ENCODE measurements at regions not wholly inside any gene's neighbourhood (a gene's known extent, or its start where the extent isn't known, plus 50 kb on each side); places are given as distances from the start of the nearest gene placed in this dataset.

DNA sequence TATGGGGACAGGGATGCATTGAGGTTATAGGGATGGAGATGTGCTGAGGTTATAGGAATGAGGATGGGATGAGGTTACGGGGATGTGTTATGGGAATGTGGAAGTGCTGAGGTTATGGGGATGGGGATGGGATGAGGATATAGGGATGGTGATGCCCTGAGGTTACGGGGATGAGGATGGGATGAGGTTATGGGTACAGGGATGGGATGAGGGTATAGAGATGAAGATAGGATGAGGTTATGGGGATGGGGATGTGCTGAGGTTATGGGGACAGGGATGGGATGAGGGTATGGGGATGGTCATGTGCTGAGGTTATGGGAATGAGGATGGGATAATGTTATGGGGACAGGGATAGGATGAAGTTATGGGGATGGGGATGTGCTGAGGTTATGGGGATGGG lies 542.8 kb downstream of the CDH26 start:
- no peaks in the 10 kb centered on the region for H3K36me3 ChIP-seq (replicated peaks in 1 of 2; ENCODE audit: control insufficient read depth in 1 of 2, insufficient read depth in 2 of 2, low read length in 1 of 2)
- H3K9me2 ChIP-seq = no peaks in the 10 kb centered on the region
- H3K9me3 ChIP-seq = no peaks in the 10 kb centered on the region
- H3K4me2 ChIP-seq = no peak overlapping the region
- ChIA-PET CTCF (no interaction called here), POLR2A (no interaction called here)
- H3K9ac ChIP-seq = no peak overlapping the region
- H3K4me3 ChIP-seq (ENCODE audit: low read depth in 2 of 2, low read length in 1 of 2) = no peak overlapping the region
- DNase-seq = no peak
- no peaks in the 10 kb centered on the region for H3K4me1 ChIP-seq (ENCODE audit: control insufficient read depth in 1 of 2, insufficient read depth in 2 of 2, low read depth in 1 of 2, low read length in 1 of 2)
- no peaks in the 10 kb centered on the region for H3K79me2 ChIP-seq (ENCODE audit: insufficient read depth)
- no peak overlapping the region for H2AFZ ChIP-seq (ENCODE audit: low read depth)
- TF ChIP-seq EP300 (IDR thresholded peaks at IDR 0.05; ENCODE audit: borderline replicate concordance in 1 of 2, low read depth in 1 of 2, low read length in 1 of 2) (no peak), FOSL2 (IDR thresholded peaks at IDR 0.05; ENCODE audit: borderline replicate concordance, low read depth) (no peak), JUND (IDR thresholded peaks at IDR 0.05) (no peak), YY1 (IDR thresholded peaks at IDR 0.05; ENCODE audit: low read depth) (no peak), TCF12 (IDR thresholded peaks at IDR 0.05) (no peak), RFX5 (IDR thresholded peaks at IDR 0.05; ENCODE audit: low read length) (no peak), SIN3A (IDR thresholded peaks at IDR 0.05; ENCODE audit: borderline replicate concordance, low read depth, low read length) (no peak), FOXJ3 (CRISPR knock-in tag; IDR thresholded peaks at IDR 0.05) (no peak), EZH2phosphoT487 (IDR thresholded peaks at IDR 0.05; ENCODE audit: borderline replicate concordance, low read depth) (no peak), CHD2 (IDR thresholded peaks at IDR 0.05; ENCODE audit: low read length, partially characterized antibody) (no peak)
- TF ChIP-seq, protein P1, sequence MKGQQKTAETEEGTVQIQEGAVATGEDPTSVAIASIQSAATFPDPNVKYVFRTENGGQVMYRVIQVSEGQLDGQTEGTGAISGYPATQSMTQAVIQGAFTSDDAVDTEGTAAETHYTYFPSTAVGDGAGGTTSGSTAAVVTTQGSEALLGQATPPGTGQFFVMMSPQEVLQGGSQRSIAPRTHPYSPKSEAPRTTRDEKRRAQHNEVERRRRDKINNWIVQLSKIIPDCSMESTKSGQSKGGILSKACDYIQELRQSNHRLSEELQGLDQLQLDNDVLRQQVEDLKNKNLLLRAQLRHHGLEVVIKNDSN (IDR thresholded peaks at IDR 0.05; ENCODE audit: borderline replicate concordance, low read depth) = no peak
- no peaks in the 10 kb centered on the region for H3F3A ChIP-seq (replicated peaks; ENCODE audit: insufficient read depth)
- 36% methylated on average over 2 of the region's 2 CpGs for WGBS (ENCODE audit: low lambda C conversion rate)
- no peaks in the 10 kb centered on the region for H3K27me3 ChIP-seq (ENCODE audit: insufficient read depth)
- H4K20me1 ChIP-seq (ENCODE audit: insufficient read depth) = no peaks in the 10 kb centered on the region
- no peak overlapping the region for H3K27ac ChIP-seq (ENCODE audit: low read depth in 2 of 2, low read length in 1 of 2)

DNA sequence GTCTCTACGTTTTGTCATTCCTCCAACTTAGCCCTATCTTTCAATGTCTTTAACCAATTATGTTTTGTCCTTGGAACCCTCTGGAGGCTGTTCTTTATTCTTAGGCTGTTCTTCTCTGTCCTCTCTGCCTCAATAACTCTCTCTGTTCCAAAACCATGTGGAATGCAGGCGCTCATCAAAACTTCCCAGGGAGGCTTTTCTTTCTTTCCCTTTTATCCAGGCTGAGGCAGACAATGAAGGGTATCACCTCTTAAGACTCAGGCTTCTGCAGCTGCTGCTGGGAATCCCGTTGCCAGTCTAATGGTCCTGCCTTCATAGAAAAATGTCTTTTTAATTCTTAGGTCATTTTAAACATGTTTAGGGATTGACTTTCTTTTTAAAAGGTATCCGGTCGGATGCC lies 544.7 kb downstream of the CDH26 start:
- no peaks in the 10 kb centered on the region for H3K4me1 ChIP-seq (ENCODE audit: control insufficient read depth in 1 of 2, insufficient read depth in 2 of 2, low read depth in 1 of 2, low read length in 1 of 2)
- CTCF ChIA-PET = interaction anchor here (0.7 kb wide), 1 partner anchor 8 kb away, joined by 3 read pairs; no protein-coding TSS in a partner anchor
- no peaks in the 10 kb centered on the region for H3K9me2 ChIP-seq
- no peaks in the 10 kb centered on the region for H3K79me2 ChIP-seq (ENCODE audit: insufficient read depth)
- DNase-seq = no peak
- TF ChIP-seq MXI1 (IDR thresholded peaks at IDR 0.05; ENCODE audit: low read depth, low read length) (no peak), EZH2phosphoT487 (IDR thresholded peaks at IDR 0.05; ENCODE audit: borderline replicate concordance, low read depth) (no peak), SMC3 (IDR thresholded peaks at IDR 0.05; ENCODE audit: low read depth, low read length) (no peak), SIN3A (IDR thresholded peaks at IDR 0.05; ENCODE audit: borderline replicate concordance, low read depth, low read length) (no peak), GATA2 (CRISPR knock-in tag; IDR thresholded peaks at IDR 0.05) (no peak), EP300 (IDR thresholded peaks at IDR 0.05; ENCODE audit: borderline replicate concordance in 1 of 2, low read depth in 1 of 2, low read length in 1 of 2) (no peak), ELF1 (IDR thresholded peaks at IDR 0.05) (no peak), FOSL2 (IDR thresholded peaks at IDR 0.05; ENCODE audit: borderline replicate concordance, low read depth) (no peak), YY1 (IDR thresholded peaks at IDR 0.05; ENCODE audit: low read depth) (no peak), CHD2 (IDR thresholded peaks at IDR 0.05; ENCODE audit: low read length, partially characterized antibody) (no peak), MEF2A (IDR thresholded peaks at IDR 0.05; ENCODE audit: borderline replicate concordance, low read depth) (no peak), RCOR1 (IDR thresholded peaks at IDR 0.05; ENCODE audit: low read length) (no peak), NFIC (IDR thresholded peaks at IDR 0.05; ENCODE audit: borderline replicate concordance) (no peak), RFX5 (IDR thresholded peaks at IDR 0.05; ENCODE audit: low read length) (no peak)
- TF ChIP-seq, protein P2, sequence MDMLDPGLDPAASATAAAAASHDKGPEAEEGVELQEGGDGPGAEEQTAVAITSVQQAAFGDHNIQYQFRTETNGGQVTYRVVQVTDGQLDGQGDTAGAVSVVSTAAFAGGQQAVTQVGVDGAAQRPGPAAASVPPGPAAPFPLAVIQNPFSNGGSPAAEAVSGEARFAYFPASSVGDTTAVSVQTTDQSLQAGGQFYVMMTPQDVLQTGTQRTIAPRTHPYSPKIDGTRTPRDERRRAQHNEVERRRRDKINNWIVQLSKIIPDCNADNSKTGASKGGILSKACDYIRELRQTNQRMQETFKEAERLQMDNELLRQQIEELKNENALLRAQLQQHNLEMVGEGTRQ (IDR thresholded peaks at IDR 0.05; ENCODE audit: borderline replicate concordance, low read depth, low read length) = no peak
- TF ChIP-seq, protein P3, sequence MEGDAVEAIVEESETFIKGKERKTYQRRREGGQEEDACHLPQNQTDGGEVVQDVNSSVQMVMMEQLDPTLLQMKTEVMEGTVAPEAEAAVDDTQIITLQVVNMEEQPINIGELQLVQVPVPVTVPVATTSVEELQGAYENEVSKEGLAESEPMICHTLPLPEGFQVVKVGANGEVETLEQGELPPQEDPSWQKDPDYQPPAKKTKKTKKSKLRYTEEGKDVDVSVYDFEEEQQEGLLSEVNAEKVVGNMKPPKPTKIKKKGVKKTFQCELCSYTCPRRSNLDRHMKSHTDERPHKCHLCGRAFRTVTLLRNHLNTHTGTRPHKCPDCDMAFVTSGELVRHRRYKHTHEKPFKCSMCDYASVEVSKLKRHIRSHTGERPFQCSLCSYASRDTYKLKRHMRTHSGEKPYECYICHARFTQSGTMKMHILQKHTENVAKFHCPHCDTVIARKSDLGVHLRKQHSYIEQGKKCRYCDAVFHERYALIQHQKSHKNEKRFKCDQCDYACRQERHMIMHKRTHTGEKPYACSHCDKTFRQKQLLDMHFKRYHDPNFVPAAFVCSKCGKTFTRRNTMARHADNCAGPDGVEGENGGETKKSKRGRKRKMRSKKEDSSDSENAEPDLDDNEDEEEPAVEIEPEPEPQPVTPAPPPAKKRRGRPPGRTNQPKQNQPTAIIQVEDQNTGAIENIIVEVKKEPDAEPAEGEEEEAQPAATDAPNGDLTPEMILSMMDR (IDR thresholded peaks at IDR 0.05) = no peak
- TF ChIP-seq, protein P1 (IDR thresholded peaks at IDR 0.05; ENCODE audit: borderline replicate concordance, low read depth) = no peak
- TF ChIP-seq, protein P4, sequence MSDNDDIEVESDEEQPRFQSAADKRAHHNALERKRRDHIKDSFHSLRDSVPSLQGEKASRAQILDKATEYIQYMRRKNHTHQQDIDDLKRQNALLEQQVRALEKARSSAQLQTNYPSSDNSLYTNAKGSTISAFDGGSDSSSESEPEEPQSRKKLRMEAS (IDR thresholded peaks at IDR 0.05; ENCODE audit: low read depth) = no peak
- TF ChIP-seq, protein P5, sequence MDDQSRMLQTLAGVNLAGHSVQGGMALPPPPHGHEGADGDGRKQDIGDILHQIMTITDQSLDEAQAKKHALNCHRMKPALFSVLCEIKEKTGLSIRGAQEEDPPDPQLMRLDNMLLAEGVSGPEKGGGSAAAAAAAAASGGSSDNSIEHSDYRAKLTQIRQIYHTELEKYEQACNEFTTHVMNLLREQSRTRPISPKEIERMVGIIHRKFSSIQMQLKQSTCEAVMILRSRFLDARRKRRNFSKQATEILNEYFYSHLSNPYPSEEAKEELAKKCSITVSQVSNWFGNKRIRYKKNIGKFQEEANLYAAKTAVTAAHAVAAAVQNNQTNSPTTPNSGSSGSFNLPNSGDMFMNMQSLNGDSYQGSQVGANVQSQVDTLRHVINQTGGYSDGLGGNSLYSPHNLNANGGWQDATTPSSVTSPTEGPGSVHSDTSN (IDR thresholded peaks at IDR 0.05) = no peak
- H3K27me3 ChIP-seq (ENCODE audit: insufficient read depth) = no peaks in the 10 kb centered on the region
- H4K20me1 ChIP-seq (ENCODE audit: insufficient read depth) = no peaks in the 10 kb centered on the region
- 35% methylated on average over 5 of the region's 5 CpGs for WGBS (ENCODE audit: low lambda C conversion rate)
- H2AFZ ChIP-seq (ENCODE audit: low read depth) = no peak overlapping the region
- no peak overlapping the region for H3K27ac ChIP-seq (ENCODE audit: low read depth in 2 of 2, low read length in 1 of 2)
- no peak overlapping the region for H3K4me3 ChIP-seq (ENCODE audit: low read depth in 2 of 2, low read length in 1 of 2)
- no peaks in the 10 kb centered on the region for H3F3A ChIP-seq (replicated peaks; ENCODE audit: insufficient read depth)
- POLR2A ChIA-PET = no interaction called here
- H3K36me3 ChIP-seq (replicated peaks in 1 of 2; ENCODE audit: control insufficient read depth in 1 of 2, insufficient read depth in 2 of 2, low read length in 1 of 2) = no peaks in the 10 kb centered on the region
- H3K9me3 ChIP-seq = no peaks in the 10 kb centered on the region
- no peak overlapping the region for H3K9ac ChIP-seq
- H3K4me2 ChIP-seq = no peak overlapping the region

All from SK-N-SH (cell line).